ENCODE measurements at regions not wholly inside any gene's neighbourhood (a gene's known extent, or its start where the extent isn't known, plus 50 kb on each side); places are given as distances from the start of the nearest gene placed in this dataset.

- TF ChIP-seq CTCF (IDR thresholded peaks at IDR 0.05) = no peak
- no peak for TF ChIP-seq EZH2 (IDR thresholded peaks at IDR 0.05; ENCODE audit: borderline replicate concordance, insufficient read depth, low read depth, low read length, poor library complexity, severe bottlenecking)
Measured at GRCh38 chr5:68547622-68548021, 332.1 kb downstream of the PIK3R1 start.
